ENCODE measurements at regions not wholly inside any gene's neighbourhood (a gene's known extent, or its start where the extent isn't known, plus 50 kb on each side); places are given as distances from the start of the nearest gene placed in this dataset.
"Not testable (repeated sequence)": the region's sequence is repeated elsewhere in the genome, so short reads cannot be mapped to it uniquely, and the experiment has no call there.

DNA sequence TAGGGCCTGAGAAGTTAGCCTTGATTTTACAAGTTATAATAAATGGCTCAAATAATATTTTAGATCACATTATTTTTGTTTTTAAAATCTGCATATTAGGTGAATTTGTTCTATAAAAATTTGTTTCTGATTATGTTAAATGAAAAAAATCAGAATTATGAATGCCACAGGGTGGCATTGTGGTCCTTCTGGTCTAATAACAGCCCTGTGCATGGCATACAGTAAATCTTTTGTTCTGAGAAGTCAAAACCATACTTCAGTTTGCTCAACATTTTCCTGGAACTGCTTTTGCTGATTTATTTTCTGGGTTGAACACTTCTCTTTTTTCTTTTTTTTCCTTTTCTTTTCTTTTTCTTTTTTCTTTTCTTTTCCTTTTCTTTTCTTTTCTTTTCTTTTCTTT lies 101.0 kb upstream of the UBQLN2 start:
- DNase-seq (ENCODE audit: unreplicated experiment), result no peak
- ChIA-PET POLR2A (no interaction called here), CTCF (no interaction called here)
- no TSS peak for BruUV-seq (replicated peaks)
- TF ChIP-seq CTCF (IDR thresholded peaks at IDR 0.05; ENCODE audit: unreplicated experiment), result no peak
- H3K4me1 Mint-ChIP-seq (ENCODE audit: insufficient read depth, unreplicated experiment), result no peaks in the 10 kb centered on the region
- no peaks in the 10 kb centered on the region for H3K36me3 Mint-ChIP-seq (ENCODE audit: insufficient read depth, unreplicated experiment)
- H3K27me3 Mint-ChIP-seq (ENCODE audit: insufficient read depth, unreplicated experiment), result peaks cover 46% of the 10 kb centered on the region
- H3K9me3 Mint-ChIP-seq (ENCODE audit: unreplicated experiment), result peaks cover 9% of the 10 kb centered on the region
- H3K27ac Mint-ChIP-seq (ENCODE audit: low read depth, unreplicated experiment), result no peak overlapping the region
- intact Hi-C loops (cut with micrococcal nuclease), result loop anchor here (5.0 kb wide), 1 partner anchor 265 kb away; the partner anchor contains the start of gene NBDY
- H3K4me3 Mint-ChIP-seq (ENCODE audit: unreplicated experiment), result no peak overlapping the region

DNA sequence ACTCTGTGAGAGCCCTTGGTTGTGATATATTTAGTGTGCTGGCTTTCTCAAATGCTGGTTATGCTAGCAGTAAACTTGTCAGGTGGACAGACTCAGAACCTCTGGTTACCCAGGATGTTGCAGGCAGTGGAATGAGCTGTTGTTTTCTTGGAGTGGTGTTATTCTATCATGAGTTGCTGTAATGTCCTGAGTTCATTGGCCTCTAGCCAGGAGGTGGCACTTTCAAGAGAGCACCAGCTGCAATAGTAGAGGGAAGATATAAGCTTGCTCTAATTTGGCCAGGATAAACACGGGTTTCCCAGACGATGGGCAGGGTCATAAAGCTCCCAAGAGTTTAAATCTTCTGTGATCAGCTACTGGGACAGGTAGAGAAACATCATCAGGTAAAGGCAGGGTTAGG lies 95.0 kb upstream of the UBQLN2 start:
- H3K27ac Mint-ChIP-seq (ENCODE audit: low read depth, unreplicated experiment), result no peak overlapping the region
- BruUV-seq (replicated peaks), result no TSS peak
- no peaks in the 10 kb centered on the region for H3K36me3 Mint-ChIP-seq (ENCODE audit: insufficient read depth, unreplicated experiment)
- intact Hi-C loops (cut with micrococcal nuclease), result no loop called here
- H3K4me1 Mint-ChIP-seq (ENCODE audit: insufficient read depth, unreplicated experiment), result no peaks in the 10 kb centered on the region
- no peak for TF ChIP-seq CTCF (IDR thresholded peaks at IDR 0.05; ENCODE audit: unreplicated experiment)
- ChIA-PET CTCF (no interaction called here), POLR2A (no interaction called here)
- peaks cover 70% of the 10 kb centered on the region for H3K27me3 Mint-ChIP-seq (ENCODE audit: insufficient read depth, unreplicated experiment)
- H3K4me3 Mint-ChIP-seq (ENCODE audit: unreplicated experiment), result no peak overlapping the region
- H3K9me3 Mint-ChIP-seq (ENCODE audit: unreplicated experiment), result no peaks in the 10 kb centered on the region
- DNase-seq (ENCODE audit: unreplicated experiment), result peak; percentile 2

- CTCF ChIA-PET; H3K4me3 Mint-ChIP-seq (ENCODE audit: unreplicated experiment): not testable (repeated sequence)
These were observed 68.5 kb upstream of the UBQLN2 start for GRCh38 chrX:56494923-56495322.

DNA sequence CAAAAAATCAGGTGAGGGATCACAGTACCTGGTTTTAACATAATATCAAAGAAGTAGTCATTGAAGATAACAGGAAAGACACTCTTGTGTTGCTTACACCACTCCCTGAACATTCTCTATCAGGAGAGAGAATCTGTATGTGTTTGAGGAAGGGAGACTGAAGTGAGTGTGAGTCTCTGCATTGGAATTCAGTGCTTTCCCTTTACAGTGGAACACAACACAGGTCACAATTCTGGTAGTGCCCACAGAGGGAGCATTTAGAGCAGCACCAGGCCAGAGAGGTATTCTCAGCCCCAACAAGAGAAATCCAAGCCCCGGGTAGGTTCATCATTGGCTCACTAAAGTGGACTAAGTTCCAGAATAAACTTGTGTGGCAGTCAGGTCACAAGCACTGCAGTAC lies 64.7 kb upstream of the UBQLN2 start:
- no peak for TF ChIP-seq CTCF (IDR thresholded peaks at IDR 0.05; ENCODE audit: unreplicated experiment)
- Mint-ChIP-seq H3K4me1 (ENCODE audit: insufficient read depth, unreplicated experiment) (peaks cover 22% of the 10 kb centered on the region), H3K4me3 (ENCODE audit: unreplicated experiment) (no peak overlapping the region), H3K36me3 (ENCODE audit: insufficient read depth, unreplicated experiment) (no peaks in the 10 kb centered on the region), H3K27me3 (ENCODE audit: insufficient read depth, unreplicated experiment) (peaks cover 30% of the 10 kb centered on the region), H3K27ac (ENCODE audit: low read depth, unreplicated experiment) (peak overlapping the region; percentile 49), H3K9me3 (ENCODE audit: unreplicated experiment) (no peaks in the 10 kb centered on the region)
- POLR2A ChIA-PET, result interaction anchor here (0.6 to 1.4 kb wide), 2 partner anchors 17 to 65 kb away, joined by 3 to 6 read pairs; partner anchors contain the start of gene UBQLN2
- BruUV-seq (replicated peaks), result no TSS peak
- CTCF ChIA-PET, result no interaction called here
- DNase-seq (ENCODE audit: unreplicated experiment), result no peak
- intact Hi-C loops (cut with micrococcal nuclease), result no loop called here

More at GRCh38 chrX:56494923-56495322, 68.5 kb upstream of the UBQLN2 start:
- DNase-seq (ENCODE audit: unreplicated experiment); POLR2A ChIA-PET; H3K27ac Mint-ChIP-seq (ENCODE audit: low read depth, unreplicated experiment); intact Hi-C loops (cut with micrococcal nuclease); H3K36me3 Mint-ChIP-seq (ENCODE audit: insufficient read depth, unreplicated experiment); H3K9me3 Mint-ChIP-seq (ENCODE audit: unreplicated experiment); BruUV-seq (replicated peaks): not testable (repeated sequence)
- Mint-ChIP-seq H3K27me3 (ENCODE audit: insufficient read depth, unreplicated experiment) (peaks cover 29% of the 10 kb centered on the region), H3K4me1 (ENCODE audit: insufficient read depth, unreplicated experiment) (peaks cover 14% of the 10 kb centered on the region)

- DNase-seq (ENCODE audit: unreplicated experiment), result peak; percentile 57
- peaks cover 31% of the 10 kb centered on the region for H3K27me3 Mint-ChIP-seq (ENCODE audit: insufficient read depth, unreplicated experiment)
- no peak overlapping the region for H3K4me3 Mint-ChIP-seq (ENCODE audit: unreplicated experiment)
- H3K9me3 Mint-ChIP-seq (ENCODE audit: unreplicated experiment), result no peaks in the 10 kb centered on the region
- H3K27ac Mint-ChIP-seq (ENCODE audit: low read depth, unreplicated experiment), result peak overlapping the region; percentile 49
- no peak for TF ChIP-seq CTCF (IDR thresholded peaks at IDR 0.05; ENCODE audit: unreplicated experiment)
- no TSS peak for BruUV-seq (replicated peaks)
- no peaks in the 10 kb centered on the region for H3K36me3 Mint-ChIP-seq (ENCODE audit: insufficient read depth, unreplicated experiment)
- ChIA-PET CTCF (no interaction called here), POLR2A (interaction anchor here (0.6 to 1.7 kb wide), 3 partner anchors 17 to 229 kb away, joined by 3 to 6 read pairs (median 3); partner anchors contain the start of genes NBDY and UBQLN2)
- intact Hi-C loops (cut with micrococcal nuclease), result no loop called here
- peaks cover 28% of the 10 kb centered on the region for H3K4me1 Mint-ChIP-seq (ENCODE audit: insufficient read depth, unreplicated experiment)
These were observed 64.1 kb upstream of the UBQLN2 start for GRCh38 chrX:56499372-56499771.

Data from MCF 10A (cell line).